GM12873 (cell line): ENCODE measurements at regions not wholly inside any gene's neighbourhood (a gene's known extent, or its start where the extent isn't known, plus 50 kb on each side); places are given as distances from the start of the nearest gene placed in this dataset.

Experiments
- CTCF ChIP-seq: IDR thresholded peaks from 2 replicates; pipeline ENCODE4 v1.5.1; 2012; ENCODE audit warnings: low read depth, mild to moderate bottlenecking, moderate library complexity, low read length, control low read depth; ENCODE audit not compliant: insufficient read depth; ENCODE audit errors: missing control alignments

- TF ChIP-seq CTCF: no peak
These were observed 61.2 kb upstream of the BHLHE23 start for GRCh38 chr20:63067721-63068560.

GRCh38 chr20:63067266-63067635 lies 60.5 kb upstream of the BHLHE23 start:
- no peak for TF ChIP-seq CTCF

- no peak for TF ChIP-seq CTCF
These were observed 59.9 kb upstream of the BHLHE23 start for GRCh38 chr20:63066506-63067265.

DNA sequence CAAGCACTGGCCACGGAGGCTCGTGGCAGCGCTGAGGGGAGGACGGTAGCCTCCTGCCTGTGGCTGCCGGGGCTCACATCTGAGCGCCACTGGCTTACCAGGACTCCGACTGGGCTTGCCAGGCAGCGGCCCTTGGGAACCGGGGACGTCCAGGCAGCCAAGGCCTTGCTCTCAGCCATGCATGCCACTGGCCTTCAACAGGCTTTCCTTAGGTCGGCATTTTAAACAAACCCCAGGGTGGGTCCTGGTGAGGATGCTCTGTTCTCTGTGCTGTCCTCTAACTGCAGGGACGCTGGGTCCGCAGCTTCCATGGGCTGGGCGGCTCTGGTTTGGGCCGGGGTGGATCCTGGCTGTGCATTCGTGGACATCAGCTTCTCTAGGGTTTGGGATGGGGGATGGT lies 59.1 kb upstream of the BHLHE23 start:
- no peak for TF ChIP-seq CTCF

- no peak for TF ChIP-seq CTCF
These were observed 58.3 kb upstream of the BHLHE23 start for GRCh38 chr20:63064745-63065711.

- TF ChIP-seq CTCF: no peak
These were observed 57.5 kb upstream of the BHLHE23 start for GRCh38 chr20:63064310-63064709.
